ENCODE measurements at regions not wholly inside any gene's neighbourhood (a gene's known extent, or its start where the extent isn't known, plus 50 kb on each side); places are given as distances from the start of the nearest gene placed in this dataset.

- Histone ChIP-seq H3K9me3 (no peaks in the 10 kb centered on the region), H3K4me1 (peaks cover 0 to 32% of the 10 kb centered on the region in 2 donors), H3K4me3 (no peak overlapping the region), H3K27me3 (no peaks in the 10 kb centered on the region), H3K27ac (peak overlapping the region in 1 of 2 donors; percentile 85), H3K36me3 (no peaks in the 10 kb centered on the region)
- TF ChIP-seq, protein P1, sequence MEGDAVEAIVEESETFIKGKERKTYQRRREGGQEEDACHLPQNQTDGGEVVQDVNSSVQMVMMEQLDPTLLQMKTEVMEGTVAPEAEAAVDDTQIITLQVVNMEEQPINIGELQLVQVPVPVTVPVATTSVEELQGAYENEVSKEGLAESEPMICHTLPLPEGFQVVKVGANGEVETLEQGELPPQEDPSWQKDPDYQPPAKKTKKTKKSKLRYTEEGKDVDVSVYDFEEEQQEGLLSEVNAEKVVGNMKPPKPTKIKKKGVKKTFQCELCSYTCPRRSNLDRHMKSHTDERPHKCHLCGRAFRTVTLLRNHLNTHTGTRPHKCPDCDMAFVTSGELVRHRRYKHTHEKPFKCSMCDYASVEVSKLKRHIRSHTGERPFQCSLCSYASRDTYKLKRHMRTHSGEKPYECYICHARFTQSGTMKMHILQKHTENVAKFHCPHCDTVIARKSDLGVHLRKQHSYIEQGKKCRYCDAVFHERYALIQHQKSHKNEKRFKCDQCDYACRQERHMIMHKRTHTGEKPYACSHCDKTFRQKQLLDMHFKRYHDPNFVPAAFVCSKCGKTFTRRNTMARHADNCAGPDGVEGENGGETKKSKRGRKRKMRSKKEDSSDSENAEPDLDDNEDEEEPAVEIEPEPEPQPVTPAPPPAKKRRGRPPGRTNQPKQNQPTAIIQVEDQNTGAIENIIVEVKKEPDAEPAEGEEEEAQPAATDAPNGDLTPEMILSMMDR (IDR thresholded peaks at IDR 0.05) = no peak
- no peak for DNase-seq (ENCODE audit: low spot score)
Observed at GRCh38 chr6:44008821-44009370, 118.4 kb downstream of the MRPL14 start.

- TF ChIP-seq, protein P1 (IDR thresholded peaks at IDR 0.05) = no peak
- Histone ChIP-seq H3K4me3 (no peak overlapping the region), H3K27ac (peak overlapping the region in 1 of 2 donors; percentile 85), H3K4me1 (peaks cover 0 to 40% of the 10 kb centered on the region in 2 donors), H3K36me3 (no peaks in the 10 kb centered on the region), H3K9me3 (no peaks in the 10 kb centered on the region), H3K27me3 (no peaks in the 10 kb centered on the region)
- no peak for DNase-seq (ENCODE audit: low spot score)
Observed at GRCh38 chr6:44007818-44008621, 119.2 kb downstream of the MRPL14 start.

DNA sequence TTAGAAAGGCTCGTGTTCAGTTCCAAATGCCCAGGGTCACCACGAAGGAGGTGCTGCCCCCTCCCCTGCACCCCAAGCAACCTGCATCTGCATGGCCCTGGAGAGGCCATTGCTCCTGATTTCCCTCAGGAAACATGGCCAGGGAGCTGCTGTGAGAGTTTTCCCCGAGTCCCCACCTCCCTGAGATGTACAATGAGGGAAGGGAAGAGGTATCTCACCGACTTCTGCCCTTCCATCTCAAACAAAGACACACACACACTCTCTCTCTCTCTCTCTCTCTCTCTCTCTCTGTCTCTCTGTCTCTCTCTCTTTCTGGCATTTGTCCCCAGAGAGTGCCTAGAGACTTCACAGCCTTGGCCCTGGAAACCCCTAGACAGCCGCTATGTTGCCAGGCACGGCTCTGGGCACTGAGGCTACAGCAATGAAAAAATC, 120.4 kb downstream of the MRPL14 start:
- H3K27me3 ChIP-seq = no peaks in the 10 kb centered on the region
- H3K36me3 ChIP-seq = no peaks in the 10 kb centered on the region
- H3K4me1 ChIP-seq = peaks cover 0 to 51% of the 10 kb centered on the region in 2 donors
- no peaks in the 10 kb centered on the region for H3K9me3 ChIP-seq
- peak overlapping the region; percentile 85 to 91 for H3K27ac ChIP-seq
- no peak for DNase-seq (ENCODE audit: low spot score)
- no peak overlapping the region for H3K4me3 ChIP-seq
- TF ChIP-seq, protein P1 (IDR thresholded peaks at IDR 0.05) = no peak

DNA sequence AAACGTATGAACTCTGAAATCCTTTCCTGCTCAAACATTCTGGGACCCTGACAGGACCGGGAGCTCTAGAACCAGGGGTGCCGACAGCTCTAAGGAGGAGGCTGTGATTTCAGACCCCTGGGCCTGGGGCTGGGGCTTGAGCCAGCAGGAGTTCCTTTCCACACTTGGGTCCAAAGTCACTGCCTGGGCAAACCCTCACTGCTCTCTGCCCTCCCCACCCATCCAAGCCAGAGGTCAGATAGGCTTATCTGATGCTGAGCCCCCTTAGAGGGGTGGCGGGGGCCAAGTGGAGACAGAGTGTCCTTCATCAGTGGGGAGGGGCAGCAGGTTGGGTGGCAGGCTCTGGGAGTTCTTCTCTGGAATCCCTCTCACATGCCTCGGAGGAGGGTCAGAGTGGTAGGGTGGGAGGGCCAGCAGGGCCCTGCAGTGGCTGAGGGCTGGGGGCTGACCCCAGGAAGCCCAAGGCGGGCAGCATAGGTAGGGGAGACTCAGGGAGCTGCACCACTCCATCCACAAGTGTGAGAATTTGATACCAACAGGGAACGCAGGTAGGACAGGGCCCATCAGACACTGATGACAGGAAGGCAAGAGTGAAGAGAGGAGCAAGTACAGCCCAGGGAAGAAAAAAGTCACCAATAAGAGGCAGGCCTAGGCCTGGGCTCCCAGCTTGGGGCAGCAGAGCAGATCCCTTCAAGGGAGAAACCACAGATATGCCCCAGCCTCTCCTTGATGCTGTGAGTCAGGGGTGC, 121.0 kb downstream of the MRPL14 start:
- H3K9me3 ChIP-seq = no peaks in the 10 kb centered on the region
- TF ChIP-seq, protein P1 (IDR thresholded peaks at IDR 0.05) = no peak
- no peaks in the 10 kb centered on the region for H3K36me3 ChIP-seq
- DNase-seq (ENCODE audit: low spot score) = no peak
- H3K4me1 ChIP-seq = peaks cover 0 to 47% of the 10 kb centered on the region in 2 donors
- H3K27me3 ChIP-seq = no peaks in the 10 kb centered on the region
- no peak overlapping the region for H3K4me3 ChIP-seq
- peak overlapping the region; percentile 85 to 91 for H3K27ac ChIP-seq

- no peak overlapping the region for H3K4me3 ChIP-seq
- H3K27me3 ChIP-seq = no peaks in the 10 kb centered on the region
- peak overlapping the region; percentile 85 to 91 for H3K27ac ChIP-seq
- TF ChIP-seq, protein P1 (IDR thresholded peaks at IDR 0.05) = no peak
- H3K4me1 ChIP-seq = peaks cover 0 to 40% of the 10 kb centered on the region in 2 donors
- no peaks in the 10 kb centered on the region for H3K9me3 ChIP-seq
- no peaks in the 10 kb centered on the region for H3K36me3 ChIP-seq
- DNase-seq (ENCODE audit: low spot score) = no peak
Observed at GRCh38 chr6:44005507-44005903, 121.7 kb downstream of the MRPL14 start.
